Brain microvascular endothelial cell (primary cell): ENCODE measurements at regions not wholly inside any gene's neighbourhood (a gene's known extent, or its start where the extent isn't known, plus 50 kb on each side); places are given as distances from the start of the nearest gene placed in this dataset.
A peak's percentile ranks its signal among the peaks of the same experiment; 100 is the strongest.
"Not testable (repeated sequence)": the region's sequence is repeated elsewhere in the genome, so short reads cannot be mapped to it uniquely, and the experiment has no call there.

ENCODE experiments used
- DNase-seq: peaks from one replicate; pipeline ENCODE4 v3.0.0-alpha.2; 2020
- H3K27ac ChIP-seq: fragments of 250-450 bp; sonication (Bioruptor Pico); 2 replicates; pipeline ENCODE4 v1.5.1; 2020; ENCODE audit warnings: mild to moderate bottlenecking, moderate library complexity
- H3K27me3 ChIP-seq: fragments of 250-450 bp; sonication (Bioruptor Pico); replicated peaks from 2 replicates; pipeline ENCODE4 v1.5.1; 2020; ENCODE audit warnings: mild to moderate bottlenecking
- H3K36me3 ChIP-seq: fragments of 250-450 bp; sonication (Bioruptor Pico); replicated peaks from 2 replicates; pipeline ENCODE4 v1.5.1; 2020; ENCODE audit warnings: mild to moderate bottlenecking
- H3K4me3 ChIP-seq: 2 replicates; pipeline ENCODE4 v1.5.1; 2011; ENCODE audit warnings: low read depth, mild to moderate bottlenecking, control low read depth, low read length, moderate library complexity
- CTCF ChIP-seq: IDR thresholded peaks from 2 replicates; pipeline ENCODE4 v1.5.1; 2011; ENCODE audit warnings: low read depth, mild to moderate bottlenecking, moderate library complexity, low read length, control low read depth, inconsistent platforms; ENCODE audit errors: missing control alignments
- in situ Hi-C: cut with HindIII; loops from 2 replicates; pipeline ENCODE4 v1.10.0; 2017; ENCODE audit warnings: low sequenced_read_pairs, low pct_ligation_motif_present

- in situ Hi-C loops: no loop called here
- no peak overlapping the region for H3K27ac ChIP-seq
- H3K27me3 ChIP-seq: no peaks in the 10 kb centered on the region
- no peaks in the 10 kb centered on the region for H3K36me3 ChIP-seq
- TF ChIP-seq CTCF: no peak
- H3K4me3 ChIP-seq: no peak overlapping the region
- no peak for DNase-seq
Observed at GRCh38 chr5:36396640-36397039, 94.9 kb upstream of the RANBP3L start.

GRCh38 chr5:36397901-36398536 is 96.3 kb upstream of the RANBP3L start:
- Histone ChIP-seq H3K27ac (no peak overlapping the region), H3K4me3 (no peak overlapping the region), H3K27me3 (no peaks in the 10 kb centered on the region), H3K36me3 (no peaks in the 10 kb centered on the region)
- no peak for DNase-seq
- TF ChIP-seq CTCF: peak; percentile 46
- in situ Hi-C loops: no loop called here

GRCh38 chr5:36402512-36402906 is 100.8 kb upstream of the RANBP3L start:
- H3K27me3 ChIP-seq: no peaks in the 10 kb centered on the region
- H3K4me3 ChIP-seq: no peak overlapping the region
- no peak for DNase-seq
- no peak overlapping the region for H3K27ac ChIP-seq
- no peaks in the 10 kb centered on the region for H3K36me3 ChIP-seq
- in situ Hi-C loops: no loop called here
- TF ChIP-seq CTCF: no peak

GRCh38 chr5:36403632-36404311 is 102.1 kb upstream of the RANBP3L start:
- H3K27me3 ChIP-seq: no peaks in the 10 kb centered on the region
- peak; percentile 76 for DNase-seq
- H3K36me3 ChIP-seq: no peaks in the 10 kb centered on the region
- no peak overlapping the region for H3K4me3 ChIP-seq
- in situ Hi-C loops: no loop called here
- TF ChIP-seq CTCF: no peak
- H3K27ac ChIP-seq: peak overlapping the region; percentile 47

GRCh38 chr5:36406023-36406422 is 104.3 kb upstream of the RANBP3L start:
- no peak for DNase-seq
- in situ Hi-C loops: no loop called here
- no peak for TF ChIP-seq CTCF
- Histone ChIP-seq H3K27me3 (no peaks in the 10 kb centered on the region), H3K4me3 (no peak overlapping the region), H3K27ac (no peak overlapping the region), H3K36me3 (no peaks in the 10 kb centered on the region)

GRCh38 chr5:36407396-36407795 is 105.7 kb upstream of the RANBP3L start:
- H3K36me3 ChIP-seq: no peaks in the 10 kb centered on the region
- DNase-seq: no peak
- in situ Hi-C loops: no loop called here
- H3K4me3 ChIP-seq: no peak overlapping the region
- no peak overlapping the region for H3K27ac ChIP-seq
- H3K27me3 ChIP-seq: no peaks in the 10 kb centered on the region
- TF ChIP-seq CTCF: no peak

GRCh38 chr5:36409711-36410110 is 108.0 kb upstream of the RANBP3L start:
- H3K27ac ChIP-seq, H3K4me3 ChIP-seq, in situ Hi-C loops, H3K27me3 ChIP-seq, H3K36me3 ChIP-seq, DNase-seq: not testable (repeated sequence)

- H3K36me3 ChIP-seq, in situ Hi-C loops, H3K4me3 ChIP-seq, DNase-seq, H3K27ac ChIP-seq, H3K27me3 ChIP-seq: not testable (repeated sequence)
Observed at GRCh38 chr5:36410672-36411071, 109.0 kb upstream of the RANBP3L start.
